Activated CD4-positive, alpha-beta T cell treated with anti-CD3 and anti-CD28 coated beads, Interleukin-2, amount 50 U/mL, for 16 hours (primary cell): ENCODE measurements at regions not wholly inside any gene's neighbourhood (a gene's known extent, or its start where the extent isn't known, plus 50 kb on each side); places are given as distances from the start of the nearest gene placed in this dataset.

Experiments used
- DNase-seq: peaks from one replicate; pipeline ENCODE4 v3.0.0-alpha.2; 2020

- no peak for DNase-seq
These were observed 55.0 kb upstream of the DUSP5 start for GRCh38 chr10:110442746-110443145.

DNA sequence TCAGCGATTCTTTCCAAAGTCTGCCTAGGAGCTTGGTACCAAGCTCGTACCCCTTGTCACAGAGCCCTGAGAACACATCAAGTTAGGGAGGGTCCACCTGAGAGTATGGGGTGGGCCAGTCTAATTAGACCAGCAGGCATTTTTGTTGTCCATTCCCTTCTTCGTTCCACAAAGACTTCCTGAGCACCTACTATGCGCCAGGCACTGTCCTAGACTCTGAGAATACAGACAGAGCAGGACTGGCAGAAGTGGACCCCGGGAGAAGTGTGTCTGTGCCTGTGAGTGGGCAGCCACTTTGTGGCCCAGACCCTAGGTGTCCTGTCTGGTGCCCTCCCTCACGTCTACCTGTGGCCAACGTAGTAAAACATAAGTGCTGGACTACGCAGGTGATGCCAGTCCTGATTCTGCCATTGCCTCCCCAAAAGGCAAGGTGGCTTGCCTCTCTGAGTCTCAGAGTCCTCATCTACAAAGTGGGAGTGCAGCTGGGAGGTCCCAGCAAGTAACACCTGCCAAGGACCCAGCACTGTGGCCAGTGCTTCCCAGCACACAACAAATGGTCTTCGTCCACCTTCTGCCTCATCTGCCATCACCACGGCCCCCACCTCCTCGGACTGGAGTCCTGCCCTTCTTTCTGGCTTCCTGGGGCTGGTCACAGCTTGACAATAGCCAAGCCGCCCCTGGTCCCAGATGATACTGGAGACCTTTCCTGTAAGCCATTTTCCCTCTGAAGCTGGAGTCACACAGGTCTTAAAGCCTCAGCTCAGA is 54.3 kb upstream of the DUSP5 start:
- no peak for DNase-seq

DNA sequence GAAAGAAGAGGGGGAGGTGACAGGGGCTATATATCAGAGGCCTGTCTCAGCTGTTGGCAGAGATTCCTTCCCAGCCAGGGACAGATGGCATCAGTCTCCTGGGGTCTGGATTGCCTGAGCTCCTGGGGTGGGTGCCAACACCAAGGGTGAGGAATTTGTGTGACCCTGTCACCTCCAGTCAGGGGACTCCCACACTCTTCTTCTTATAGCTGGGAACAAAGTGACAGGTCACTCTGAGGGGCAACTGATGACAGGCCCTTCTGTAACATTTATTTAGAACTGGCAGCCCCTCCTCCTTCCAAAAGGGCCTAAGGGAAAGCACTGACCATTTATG is 53.7 kb upstream of the DUSP5 start:
- DNase-seq, result no peak

- DNase-seq, result no peak
These were observed 51.8 kb upstream of the DUSP5 start for GRCh38 chr10:110445871-110446270.

DNA sequence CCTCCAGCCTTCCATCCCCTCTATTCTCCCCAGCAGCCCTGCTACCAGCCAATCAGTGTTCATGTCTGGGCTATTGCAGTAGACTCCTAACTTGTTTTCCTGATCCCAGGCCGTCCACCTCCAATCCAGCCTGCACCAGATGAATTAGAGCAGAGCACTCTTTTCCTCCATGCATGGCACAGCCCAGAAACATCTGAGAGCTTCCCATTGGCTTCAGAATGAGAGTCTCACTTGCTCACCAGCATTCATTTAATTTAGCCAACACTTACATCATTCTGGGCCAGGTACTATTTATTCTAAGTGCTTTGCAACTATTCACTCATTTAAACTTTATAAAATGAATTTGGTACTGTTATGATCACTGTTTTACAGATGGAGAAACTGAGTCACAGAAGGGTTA is 51.4 kb upstream of the DUSP5 start:
- no peak for DNase-seq

- no peak for DNase-seq
These were observed 50.6 kb upstream of the DUSP5 start for GRCh38 chr10:110446954-110447608.

DNA sequence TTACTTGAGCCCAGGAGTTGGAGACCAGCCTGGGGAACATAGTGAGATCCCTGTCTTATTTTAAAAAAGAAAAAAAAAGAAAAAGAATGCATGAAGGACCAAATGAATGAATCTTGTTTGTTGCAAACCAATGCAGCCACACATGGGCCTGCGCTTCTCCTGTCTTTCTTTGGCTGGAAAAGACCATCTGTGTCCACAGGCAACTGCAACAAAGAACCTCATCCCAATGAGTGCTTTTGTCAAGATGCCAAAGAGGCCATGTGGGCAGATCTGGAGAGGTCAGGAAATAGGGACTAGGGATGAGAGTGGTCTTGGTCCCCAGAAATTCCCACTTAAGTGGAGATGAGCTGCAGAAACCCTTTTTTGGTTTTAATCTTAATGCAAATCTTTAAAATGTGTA is 49.8 kb upstream of the DUSP5 start:
- no peak for DNase-seq
